IPS-NIHi11 (cell line): ENCODE measurements at regions not wholly inside any gene's neighbourhood (a gene's known extent, or its start where the extent isn't known, plus 50 kb on each side); places are given as distances from the start of the nearest gene placed in this dataset.

Experiments used
- DNase-seq: peaks from one replicate; pipeline ENCODE4 v3.0.0; 2012; ENCODE audit warnings: mixed read lengths, low spot score

DNA sequence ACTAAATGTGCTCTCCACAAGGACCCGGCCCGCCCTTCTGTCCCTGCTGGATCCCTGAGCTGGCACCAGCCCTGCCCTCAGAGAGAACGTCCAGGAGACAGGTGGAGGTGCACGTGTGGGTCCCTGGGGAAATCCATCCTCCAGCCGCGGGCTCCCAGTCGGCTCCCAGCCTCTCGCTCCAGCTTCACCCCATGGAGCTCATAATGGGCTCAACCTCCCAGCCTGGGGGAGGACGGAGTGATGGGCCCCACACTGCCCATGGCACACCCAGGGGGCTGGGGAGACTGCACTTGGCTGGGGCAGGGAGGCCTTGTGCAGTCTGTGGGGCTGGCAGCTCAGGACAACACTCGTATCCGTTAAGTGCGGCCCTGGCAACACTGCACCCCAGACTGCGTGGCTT lies 250.5 kb downstream of the TMEM121 start:
- no peak for DNase-seq

DNA sequence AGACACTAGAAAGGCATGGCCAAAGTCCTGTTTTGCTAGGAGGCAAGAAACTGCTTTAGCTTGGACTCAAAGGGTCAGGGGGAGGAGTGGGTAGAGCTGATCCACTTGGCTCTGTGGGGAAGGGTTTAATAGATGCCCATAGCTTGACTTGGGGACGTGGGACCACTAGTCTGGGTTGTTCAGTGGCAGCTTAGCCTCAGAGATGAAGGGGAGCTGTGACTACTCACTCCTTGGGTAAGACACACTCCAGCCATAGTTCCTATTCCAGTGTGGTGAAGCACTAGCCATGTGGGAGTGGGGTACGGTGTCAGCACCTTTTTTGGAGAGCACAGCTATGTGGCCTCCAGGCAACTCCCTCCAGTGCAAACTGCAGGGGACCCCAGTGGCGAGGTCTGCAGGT lies 257.3 kb downstream of the TMEM121 start:
- no peak for DNase-seq

DNA sequence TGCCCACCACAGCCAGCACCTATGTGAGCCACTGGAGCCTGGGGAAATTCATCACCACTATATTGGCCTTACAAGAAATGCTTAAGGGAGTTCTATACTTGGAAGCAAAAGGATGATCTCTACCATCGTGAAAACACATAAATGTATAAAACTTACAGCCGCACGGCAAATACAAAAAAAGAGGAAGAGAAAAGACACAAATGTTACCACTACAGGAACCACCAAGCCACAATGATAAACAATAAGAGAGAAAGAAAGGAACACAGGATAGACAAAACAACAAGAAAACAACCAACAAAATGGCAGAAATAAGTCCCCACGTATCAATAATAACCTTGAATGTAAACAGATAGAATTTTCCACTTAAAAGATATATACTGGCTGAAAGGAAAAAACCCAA lies 267.5 kb downstream of the TMEM121 start:
- DNase-seq = no peak

- DNase-seq = no peak
These were observed 271.2 kb downstream of the TMEM121 start for GRCh38 chr14:105797546-105797945.

GRCh38 chr14:105805701-105806100 lies 279.3 kb downstream of the TMEM121 start:
- DNase-seq = no peak

- no peak for DNase-seq
These were observed 280.2 kb downstream of the TMEM121 start for GRCh38 chr14:105806568-105806967.

- DNase-seq = no peak
These were observed 291.8 kb downstream of the TMEM121 start for GRCh38 chr14:105817971-105818711.

GRCh38 chr14:105818712-105819005 lies 292.3 kb downstream of the TMEM121 start:
- DNase-seq = no peak

DNA sequence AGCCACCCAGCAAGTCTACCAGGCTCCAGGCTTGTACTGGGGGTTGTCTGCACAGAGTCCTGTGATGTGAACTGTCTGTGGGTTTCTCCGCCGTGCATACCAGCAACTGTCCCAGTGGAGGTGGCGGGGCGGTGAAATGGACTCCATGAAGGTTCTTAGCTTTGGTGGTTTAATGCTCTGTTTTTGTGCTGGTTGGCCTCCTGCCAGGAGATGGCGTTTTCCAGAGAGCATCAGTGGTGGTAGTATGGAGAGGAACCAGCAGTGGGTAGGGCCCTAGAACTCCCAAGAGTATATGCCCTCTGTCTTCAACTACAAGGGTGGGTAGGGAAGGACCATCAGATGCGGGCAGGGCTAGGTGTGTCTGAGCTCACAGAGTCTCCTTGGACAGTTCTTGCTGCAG lies 303.8 kb downstream of the TMEM121 start:
- DNase-seq = no peak

GRCh38 chr14:105836160-105836559 lies 309.8 kb downstream of the TMEM121 start:
- no peak for DNase-seq

DNA sequence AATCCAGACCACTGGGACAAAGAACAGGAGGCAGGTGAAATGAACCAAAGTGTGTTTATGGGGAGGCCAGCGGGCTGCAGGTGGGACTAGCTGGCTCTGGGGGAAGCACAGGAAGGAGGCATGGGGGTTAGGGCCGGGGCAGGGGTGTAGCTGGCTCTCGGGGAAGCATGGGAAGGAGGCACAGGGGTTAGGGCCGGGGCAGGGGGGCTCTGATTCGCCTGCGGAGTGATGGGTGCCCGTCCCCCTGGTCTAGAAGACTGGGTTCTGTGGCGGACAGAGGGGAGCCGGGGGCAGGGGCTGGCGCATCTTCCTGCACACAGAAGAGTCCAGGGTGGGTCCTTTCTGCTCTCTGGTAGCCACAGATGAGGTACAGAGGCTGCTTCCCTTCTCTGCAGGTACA lies 310.3 kb downstream of the TMEM121 start:
- DNase-seq = no peak

GRCh38 chr14:105837349-105838063 lies 311.1 kb downstream of the TMEM121 start:
- DNase-seq = no peak

DNA sequence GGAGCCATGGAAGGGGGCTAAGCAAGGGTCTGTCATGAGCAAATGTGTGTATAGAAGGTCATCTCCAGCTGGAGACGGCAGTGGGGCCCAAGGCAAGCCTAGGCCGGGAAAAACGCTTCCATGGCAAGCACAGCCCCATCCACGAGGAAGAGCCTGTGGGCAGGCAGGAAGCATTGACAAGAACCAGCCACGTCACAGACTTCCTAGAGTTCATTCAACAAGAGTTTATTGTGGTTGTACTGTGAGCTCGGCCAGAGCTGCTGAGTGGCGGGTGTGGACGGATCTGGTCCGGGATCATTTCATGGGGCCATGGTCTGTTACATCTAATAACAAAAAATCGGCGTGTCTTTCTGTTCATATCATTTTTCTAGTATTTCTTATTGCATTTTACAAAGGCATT lies 311.7 kb downstream of the TMEM121 start:
- no peak for DNase-seq

GRCh38 chr14:105838591-105839424 lies 312.4 kb downstream of the TMEM121 start:
- no peak for DNase-seq

DNA sequence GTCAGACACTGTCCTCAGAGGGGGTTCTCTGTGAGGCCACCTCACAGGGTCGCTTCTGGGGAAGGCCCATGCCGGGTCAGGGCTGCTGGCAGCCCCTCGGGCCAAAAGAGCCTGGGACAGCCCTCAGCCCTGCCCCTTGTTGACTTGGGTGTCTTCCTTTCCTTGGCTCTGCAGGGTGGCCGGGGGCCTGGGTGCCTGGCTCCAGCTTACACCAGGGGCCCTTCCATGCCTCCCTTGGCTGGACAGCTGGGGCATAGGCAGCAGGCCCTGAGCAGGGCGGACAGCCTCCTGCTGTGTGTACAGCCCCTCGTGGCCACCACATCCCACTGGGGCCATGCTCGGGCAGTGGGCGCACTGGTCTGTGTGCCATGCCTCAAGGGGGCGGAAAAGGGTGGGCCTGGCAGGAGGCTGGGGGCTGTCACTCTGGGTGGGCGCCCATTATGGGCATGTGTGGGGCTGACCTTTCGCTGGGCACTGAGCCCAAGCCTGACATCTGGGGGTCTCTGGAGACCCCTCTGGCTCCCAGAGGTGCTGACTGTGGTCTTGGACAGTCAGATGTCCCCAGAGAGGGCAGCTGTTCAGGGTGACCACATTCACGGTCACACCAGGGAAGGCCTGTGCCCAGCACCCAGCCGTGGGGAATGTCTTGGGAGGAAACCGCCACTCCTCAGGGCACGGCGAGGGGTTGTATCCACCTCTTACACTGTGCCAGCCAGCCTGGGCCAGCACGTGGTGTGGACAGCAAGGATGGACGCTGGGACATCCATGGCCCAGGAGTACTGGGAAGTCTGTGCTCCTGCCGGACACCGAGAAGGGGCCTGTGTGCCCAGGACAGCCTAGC lies 313.3 kb downstream of the TMEM121 start:
- DNase-seq = no peak

GRCh38 chr14:105840266-105841021 lies 314.1 kb downstream of the TMEM121 start:
- DNase-seq = no peak

GRCh38 chr14:105841022-105842009 lies 314.9 kb downstream of the TMEM121 start:
- no peak for DNase-seq

GRCh38 chr14:105842105-105842504 lies 315.7 kb downstream of the TMEM121 start:
- DNase-seq = no peak

DNA sequence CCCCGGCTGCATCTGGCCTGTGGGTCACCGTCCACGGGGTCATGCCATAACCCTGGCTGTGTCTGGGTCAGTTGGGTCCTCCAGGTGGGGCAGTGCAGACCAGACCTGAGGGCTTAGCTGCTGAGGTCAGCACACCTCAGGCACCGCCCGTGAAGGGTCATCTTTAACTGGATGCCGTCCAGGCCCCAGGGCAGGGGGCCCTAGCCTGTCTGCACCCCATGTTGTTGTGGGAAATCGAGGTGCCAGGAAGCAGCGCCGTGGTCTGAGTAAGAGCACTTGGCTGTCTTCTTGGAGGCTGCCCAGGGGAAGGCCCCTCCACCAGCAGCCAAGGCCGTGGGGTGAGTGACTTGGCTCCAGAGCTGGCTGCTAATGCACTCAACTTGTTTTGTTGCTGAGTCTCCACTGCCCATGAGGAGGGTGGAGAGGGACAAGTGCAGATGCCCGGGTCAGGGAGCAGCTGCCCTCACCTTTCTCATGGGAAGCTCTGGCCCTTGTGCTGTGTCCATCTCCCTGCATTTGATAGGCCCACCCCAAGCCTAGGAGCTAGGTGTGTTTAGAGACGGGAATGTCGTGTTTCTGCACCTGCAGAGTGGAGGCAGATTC lies 317.2 kb downstream of the TMEM121 start:
- DNase-seq = peak; percentile 5
